H1 (cell line): ENCODE measurements at regions not wholly inside any gene's neighbourhood (a gene's known extent, or its start where the extent isn't known, plus 50 kb on each side); places are given as distances from the start of the nearest gene placed in this dataset.

Experiments used
- EGR1 ChIP-seq: IDR thresholded peaks from 2 replicates; pipeline ENCODE4 v1.6.1; 2011; ENCODE audit warnings: low read depth, low read length, borderline replicate concordance
- KDM5A ChIP-seq: fragments of 200-600 bp; IDR thresholded peaks from 2 replicates; pipeline ENCODE4 v1.7.1; 2012; ENCODE audit warnings: mild to moderate bottlenecking, low read length, inconsistent platforms, mixed read lengths
- RNF2 ChIP-seq: fragments of 200-900, 300-1000 bp; sonication (generic); IDR thresholded peaks from 2 replicates; pipeline ENCODE4 v1.7.1; 2016; ENCODE audit warnings: borderline replicate concordance, low read depth, mild to moderate bottlenecking, antibody characterized with exemption, low read length; ENCODE audit not compliant: poor library complexity, severe bottlenecking; ENCODE audit errors: missing control alignments

DNA sequence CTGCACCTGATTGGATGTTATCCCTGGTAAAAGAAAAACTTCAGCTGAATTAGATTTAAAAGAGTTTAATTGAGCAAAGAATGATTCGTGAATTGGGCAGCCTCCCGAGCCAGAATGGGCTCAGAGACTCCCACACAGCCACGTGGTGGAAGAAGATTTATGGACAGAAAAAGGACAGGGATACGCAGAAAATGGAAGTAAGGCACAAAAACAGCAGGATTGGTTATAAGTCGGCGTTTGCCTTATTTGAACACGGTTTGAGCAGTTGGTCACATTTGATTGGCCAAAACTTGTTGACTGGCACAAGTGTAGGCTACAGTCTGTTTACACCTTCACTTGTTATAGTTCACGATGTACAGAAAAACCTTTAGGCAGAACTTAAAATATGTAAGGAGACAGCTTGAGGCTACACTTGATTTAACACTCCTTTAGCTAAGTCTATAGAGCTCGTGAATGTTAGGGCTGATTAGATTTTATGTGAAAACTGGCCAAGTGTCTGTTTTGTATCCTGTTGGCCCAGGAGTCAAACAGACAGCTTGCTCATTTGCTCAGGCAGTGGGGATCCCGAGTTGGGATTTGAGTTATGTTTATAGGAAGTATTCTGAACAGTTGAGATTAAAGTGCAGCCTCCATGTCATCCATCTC, 119.5 kb upstream of the SHISA6 start (continued):
- TF ChIP-seq RNF2 (no peak), EGR1 (no peak), KDM5A (no peak)
- TF ChIP-seq, all 59 proteins: peak for 0
